ENCODE measurements at regions not wholly inside any gene's neighbourhood (a gene's known extent, or its start where the extent isn't known, plus 50 kb on each side); places are given as distances from the start of the nearest gene placed in this dataset.

DNA sequence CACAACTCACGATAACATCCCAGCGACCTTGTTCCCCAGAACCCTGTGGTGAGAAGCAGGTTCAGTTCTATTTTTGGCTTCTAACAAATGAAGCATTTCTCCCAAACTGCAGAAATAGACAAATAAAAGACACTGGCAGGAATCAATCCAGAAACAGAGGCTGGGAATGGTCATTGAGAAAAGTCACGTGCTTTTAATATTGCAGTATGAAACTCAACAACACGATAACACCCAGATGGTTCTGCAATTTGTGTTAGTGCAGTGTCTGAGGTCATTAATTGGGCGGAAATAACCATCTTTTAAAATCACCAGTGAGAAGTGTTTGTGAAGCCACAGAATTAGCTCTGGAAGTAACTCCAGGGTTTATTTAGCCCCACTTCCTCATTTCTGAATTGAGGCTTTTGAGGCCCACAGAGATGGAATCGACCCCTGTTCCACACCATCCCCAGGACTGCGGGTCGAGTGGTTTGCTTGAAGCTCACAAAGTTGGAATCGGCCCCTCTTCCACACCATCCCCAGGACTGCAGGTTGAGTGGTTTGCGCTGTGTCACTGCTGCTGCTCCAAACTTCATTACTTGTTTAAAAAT is 164.7 kb upstream of the IRX4 start:
- TF ChIP-seq, protein P1, sequence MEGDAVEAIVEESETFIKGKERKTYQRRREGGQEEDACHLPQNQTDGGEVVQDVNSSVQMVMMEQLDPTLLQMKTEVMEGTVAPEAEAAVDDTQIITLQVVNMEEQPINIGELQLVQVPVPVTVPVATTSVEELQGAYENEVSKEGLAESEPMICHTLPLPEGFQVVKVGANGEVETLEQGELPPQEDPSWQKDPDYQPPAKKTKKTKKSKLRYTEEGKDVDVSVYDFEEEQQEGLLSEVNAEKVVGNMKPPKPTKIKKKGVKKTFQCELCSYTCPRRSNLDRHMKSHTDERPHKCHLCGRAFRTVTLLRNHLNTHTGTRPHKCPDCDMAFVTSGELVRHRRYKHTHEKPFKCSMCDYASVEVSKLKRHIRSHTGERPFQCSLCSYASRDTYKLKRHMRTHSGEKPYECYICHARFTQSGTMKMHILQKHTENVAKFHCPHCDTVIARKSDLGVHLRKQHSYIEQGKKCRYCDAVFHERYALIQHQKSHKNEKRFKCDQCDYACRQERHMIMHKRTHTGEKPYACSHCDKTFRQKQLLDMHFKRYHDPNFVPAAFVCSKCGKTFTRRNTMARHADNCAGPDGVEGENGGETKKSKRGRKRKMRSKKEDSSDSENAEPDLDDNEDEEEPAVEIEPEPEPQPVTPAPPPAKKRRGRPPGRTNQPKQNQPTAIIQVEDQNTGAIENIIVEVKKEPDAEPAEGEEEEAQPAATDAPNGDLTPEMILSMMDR (IDR thresholded peaks at IDR 0.05), result no peak
- no peaks in the 10 kb centered on the region for H3K36me3 ChIP-seq
- H3K27me3 ChIP-seq, result no peaks in the 10 kb centered on the region
- H3K4me1 ChIP-seq, result no peaks in the 10 kb centered on the region
- ATAC-seq (no peak), DNase-seq (no peak)
- no peaks in the 10 kb centered on the region for H3K9me3 ChIP-seq
- no peak overlapping the region for H3K4me3 ChIP-seq
- intact Hi-C loops (cut with DNase I), result no loop called here
- H3K27ac ChIP-seq, result no peak overlapping the region

DNA sequence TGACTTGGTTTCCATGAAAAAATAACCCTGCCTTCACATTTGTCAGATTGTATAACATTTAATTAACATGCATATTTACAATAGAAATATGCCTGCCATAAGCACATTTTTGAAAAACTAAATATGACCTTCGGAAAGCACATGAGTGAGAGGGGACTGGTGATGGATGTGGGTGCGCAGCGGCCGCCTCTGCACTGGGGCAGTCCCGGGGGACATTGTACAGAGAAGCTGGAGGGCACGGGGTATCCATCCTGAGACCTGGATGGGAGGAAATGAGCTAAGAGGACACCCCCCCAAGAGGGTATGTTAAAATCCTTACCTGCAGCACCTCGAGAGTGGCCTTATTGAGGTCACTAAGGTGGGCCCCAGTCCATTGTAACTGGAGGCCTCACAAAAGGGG is 161.3 kb upstream of the IRX4 start:
- no peaks in the 10 kb centered on the region for H3K36me3 ChIP-seq
- H3K27ac ChIP-seq, result no peak overlapping the region
- DNase-seq, result no peak
- H3K4me1 ChIP-seq, result no peaks in the 10 kb centered on the region
- ATAC-seq, result no peak
- H3K4me3 ChIP-seq, result no peak overlapping the region
- TF ChIP-seq, protein P1 (IDR thresholded peaks at IDR 0.05), result no peak
- no peaks in the 10 kb centered on the region for H3K27me3 ChIP-seq
- intact Hi-C loops (cut with DNase I), result no loop called here
- H3K9me3 ChIP-seq, result no peaks in the 10 kb centered on the region

DNA sequence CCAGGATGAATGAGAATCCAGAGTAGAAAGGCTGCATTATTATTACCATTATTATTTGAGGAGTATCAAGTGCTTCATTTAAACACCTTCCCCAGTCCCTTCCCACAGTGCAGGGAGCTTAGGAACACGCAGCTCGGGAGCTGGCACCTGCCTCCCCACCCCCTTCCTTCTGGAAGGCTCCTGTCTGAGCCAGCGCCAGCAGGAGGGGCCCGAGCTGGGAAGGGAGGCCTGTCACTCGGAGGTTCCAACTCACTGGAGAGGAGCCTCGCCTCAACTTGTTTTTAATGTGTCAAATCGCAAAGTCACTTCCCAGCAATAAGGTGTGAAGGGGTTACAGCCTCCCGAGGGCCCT is 156.4 kb upstream of the IRX4 start:
- intact Hi-C loops (cut with DNase I), result no loop called here
- no peak for ATAC-seq
- no peak overlapping the region for H3K4me3 ChIP-seq

DNA sequence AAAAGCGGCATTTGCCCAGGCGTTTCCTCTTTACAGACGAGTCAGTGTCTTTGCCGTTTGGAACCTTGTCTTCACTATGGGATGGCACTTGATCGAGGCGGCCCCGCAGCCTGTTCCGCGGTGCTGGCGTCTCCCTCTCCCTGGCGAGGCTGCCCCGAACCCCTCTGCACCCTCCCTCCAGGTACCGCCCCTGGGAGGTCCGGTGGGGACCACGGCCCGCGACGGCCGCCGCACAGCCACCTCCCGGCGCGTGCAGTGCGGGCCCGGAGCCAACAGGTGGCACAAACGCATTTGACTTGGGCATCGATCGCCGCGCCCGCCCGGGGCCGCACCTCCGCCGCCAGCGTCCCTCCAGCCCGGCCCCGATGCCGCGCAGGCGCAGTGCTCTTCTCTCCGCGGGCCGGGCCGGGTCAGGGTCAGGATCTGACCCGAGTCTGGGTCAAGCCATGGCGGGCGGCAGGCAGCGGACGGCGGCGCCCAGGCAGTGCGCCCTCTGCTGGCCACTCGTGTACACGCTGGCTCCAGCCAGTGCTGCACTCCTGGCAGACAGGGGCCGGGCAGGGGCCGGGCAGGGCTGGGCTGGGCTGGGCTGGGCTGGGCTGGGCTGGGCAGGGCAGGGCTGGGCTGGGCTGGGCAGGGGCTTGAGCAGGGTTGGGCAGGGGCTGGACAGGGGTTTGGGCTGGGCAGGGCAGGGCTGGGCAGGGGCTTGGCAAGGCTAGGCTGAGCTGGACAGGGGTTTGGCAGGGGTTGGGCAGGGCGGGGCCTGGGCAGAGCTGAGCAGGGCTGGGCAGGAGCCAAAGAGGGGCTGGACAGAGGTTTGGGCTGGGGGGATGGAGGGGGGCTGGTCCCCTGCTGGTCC is 155.8 kb upstream of the IRX4 start:
- no peaks in the 10 kb centered on the region for H3K36me3 ChIP-seq
- no peaks in the 10 kb centered on the region for H3K9me3 ChIP-seq
- DNase-seq (peak; percentile 88), ATAC-seq (peak; percentile 98)
- intact Hi-C loops (cut with DNase I), result no loop called here
- H3K27me3 ChIP-seq, result peaks cover 24% of the 10 kb centered on the region
- H3K4me1 ChIP-seq, result no peaks in the 10 kb centered on the region
- H3K4me3 ChIP-seq, result peak overlapping the region; percentile 52
- no peak overlapping the region for H3K27ac ChIP-seq
- TF ChIP-seq, protein P1 (IDR thresholded peaks at IDR 0.05), result peak; percentile 66

More for the DNA sequence above, 156.4 kb upstream of the IRX4 start:
- DNase-seq, result no peak
- TF ChIP-seq, protein P1 (IDR thresholded peaks at IDR 0.05), result no peak
- no peak overlapping the region for H3K27ac ChIP-seq
- no peaks in the 10 kb centered on the region for H3K9me3 ChIP-seq
- no peaks in the 10 kb centered on the region for H3K4me1 ChIP-seq
- no peaks in the 10 kb centered on the region for H3K36me3 ChIP-seq
- peaks cover 19% of the 10 kb centered on the region for H3K27me3 ChIP-seq

DNA sequence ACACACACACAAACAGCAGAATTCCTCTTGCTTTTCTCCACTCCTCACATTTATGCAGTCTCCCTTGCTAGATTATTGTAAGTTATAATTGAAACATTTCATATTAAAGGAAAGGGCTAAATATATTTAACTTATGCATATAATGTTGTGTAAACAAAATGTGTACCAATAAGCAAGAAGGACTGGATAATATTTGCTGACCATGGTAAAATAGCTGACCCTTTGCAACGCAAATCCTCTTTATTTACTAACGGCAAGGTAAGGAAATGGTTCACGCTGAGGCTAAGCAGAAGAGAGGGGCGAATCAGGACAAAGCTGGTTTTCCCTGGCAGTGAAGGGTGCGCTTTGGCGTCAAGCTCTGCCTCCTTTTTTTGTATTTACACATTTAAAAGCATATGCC is 154.2 kb upstream of the IRX4 start:
- Histone ChIP-seq H3K27me3 (peaks cover 27% of the 10 kb centered on the region), H3K4me1 (no peaks in the 10 kb centered on the region), H3K27ac (no peak overlapping the region), H3K4me3 (no peak overlapping the region), H3K9me3 (no peaks in the 10 kb centered on the region), H3K36me3 (no peaks in the 10 kb centered on the region)
- intact Hi-C loops (cut with DNase I), result no loop called here
- DNase-seq, result no peak
- ATAC-seq, result no peak
- TF ChIP-seq, protein P1 (IDR thresholded peaks at IDR 0.05), result no peak

All from upper lobe of right lung (tissue), 1 donor.